ENCODE measurements at regions not wholly inside any gene's neighbourhood (a gene's known extent, or its start where the extent isn't known, plus 50 kb on each side); places are given as distances from the start of the nearest gene placed in this dataset.
"Not testable (repeated sequence)": the region's sequence is repeated elsewhere in the genome, so short reads cannot be mapped to it uniquely, and the experiment has no call there.

- not testable (repeated sequence) for TF ChIP-seq CTCF (conservative IDR thresholded peaks at IDR 0.05; ENCODE audit: low read depth, low read length); BHLHE40 (IDR thresholded peaks at IDR 0.05; ENCODE audit: low read depth, low read length); POLR2A (IDR thresholded peaks at IDR 0.05; ENCODE audit: low read depth, low read length); FOS (IDR thresholded peaks at IDR 0.05; ENCODE audit: low read depth, low read length); RFX5 (IDR thresholded peaks at IDR 0.05; ENCODE audit: low read depth, low read length); MAZ (IDR thresholded peaks at IDR 0.05; ENCODE audit: borderline replicate concordance, low read depth, low read length); MXI1 (IDR thresholded peaks at IDR 0.05; ENCODE audit: borderline replicate concordance, low read depth, low read length); NFE2L2 (IDR thresholded peaks at IDR 0.05; ENCODE audit: low read depth, low read length); CEBPB (IDR thresholded peaks at IDR 0.05; ENCODE audit: low read depth, low read length); MAFK (IDR thresholded peaks at IDR 0.05; ENCODE audit: low read depth, low read length); RAD21 (IDR thresholded peaks at IDR 0.05; ENCODE audit: low read length); RCOR1 (IDR thresholded peaks at IDR 0.05; ENCODE audit: insufficient replicate concordance, low read length); SMC3 (IDR thresholded peaks at IDR 0.05; ENCODE audit: low read depth, low read length)
- TF ChIP-seq, protein P1, sequence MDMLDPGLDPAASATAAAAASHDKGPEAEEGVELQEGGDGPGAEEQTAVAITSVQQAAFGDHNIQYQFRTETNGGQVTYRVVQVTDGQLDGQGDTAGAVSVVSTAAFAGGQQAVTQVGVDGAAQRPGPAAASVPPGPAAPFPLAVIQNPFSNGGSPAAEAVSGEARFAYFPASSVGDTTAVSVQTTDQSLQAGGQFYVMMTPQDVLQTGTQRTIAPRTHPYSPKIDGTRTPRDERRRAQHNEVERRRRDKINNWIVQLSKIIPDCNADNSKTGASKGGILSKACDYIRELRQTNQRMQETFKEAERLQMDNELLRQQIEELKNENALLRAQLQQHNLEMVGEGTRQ (IDR thresholded peaks at IDR 0.05; ENCODE audit: low read depth, low read length): not testable (repeated sequence)
Observed at GRCh38 chr22:25504017-25504416, 60.5 kb upstream of the GRK3 start.

All from IMR-90 (cell line).